OCI-LY3 (cell line): ENCODE measurements at regions not wholly inside any gene's neighbourhood (a gene's known extent, or its start where the extent isn't known, plus 50 kb on each side); places are given as distances from the start of the nearest gene placed in this dataset.
"Not testable (repeated sequence)": the region's sequence is repeated elsewhere in the genome, so short reads cannot be mapped to it uniquely, and the experiment has no call there.

ENCODE experiments used
- H2AFZ ChIP-seq: fragments of 200-600, 300-600 bp; shearing (Covaris generic); 2 replicates; pipeline ENCODE4 v1.6.0; 2014; ENCODE audit warnings: antibody characterized with exemption, low read depth, low read length
- H3K27ac ChIP-seq: fragments of 200-600, 300-600 bp; sonication (generic); 2 replicates; pipeline ENCODE4 v1.5.1; 2014; ENCODE audit warnings: mild to moderate bottlenecking, low read length, moderate library complexity, mixed read lengths
- H3K27me3 ChIP-seq: fragments of 200-600, 300-600 bp; sonication (generic); 2 replicates; pipeline ENCODE4 v1.6.1; 2014; ENCODE audit warnings: low read depth, low read length, mixed read lengths
- H3K36me3 ChIP-seq: fragments of 200-600, 300-600 bp; sonication (generic); replicated peaks from 2 replicates; pipeline ENCODE3; 2014; ENCODE audit warnings: low read depth, low read length, mixed read lengths
- H3K4me1 ChIP-seq: fragments of 300-600, 200-600 bp; sonication (generic); 2 replicates; pipeline ENCODE4 v1.6.1; 2014; ENCODE audit warnings: low read length, mixed read lengths
- H3K4me2 ChIP-seq: fragments of 200-600, 300-600 bp; sonication (generic); 2 replicates; pipeline ENCODE4 v1.6.1; 2014; ENCODE audit warnings: low read length, mixed read lengths
- H3K4me3 ChIP-seq: fragments of 300-600, 200-600 bp; sonication (generic); 2 replicates; pipeline ENCODE4 v1.5.1; 2014; ENCODE audit warnings: antibody characterized with exemption, mild to moderate bottlenecking, low read length, moderate library complexity
- H3K79me2 ChIP-seq: fragments of 300-600, 200-600 bp; shearing (Covaris generic); 2 replicates; pipeline ENCODE4 v1.6.1; 2014; ENCODE audit warnings: mild to moderate bottlenecking, low read length, mixed read lengths
- H3K9ac ChIP-seq: fragments of 300-600, 200-600 bp; shearing (Covaris generic); 2 replicates; pipeline ENCODE4 v1.6.0; 2014; ENCODE audit warnings: mild to moderate bottlenecking, low read length, moderate library complexity
- H3K9me3 ChIP-seq: fragments of 200-600, 300-600 bp; shearing (Covaris generic); 2 replicates; pipeline ENCODE4 v1.6.1; 2014; ENCODE audit warnings: low read length, mixed read lengths; ENCODE audit not compliant: insufficient read depth
- H4K20me1 ChIP-seq: fragments of 200-600, 300-600 bp; sonication (generic); 2 replicates; pipeline ENCODE4 v1.6.1; 2016; ENCODE audit warnings: low read length, mixed read lengths; ENCODE audit not compliant: insufficient read depth
- CTCF ChIP-seq: fragments of 200-600, 300-600 bp; sonication (generic); IDR thresholded peaks from 2 replicates; pipeline ENCODE4 v1.5.1; 2014; ENCODE audit warnings: antibody characterized with exemption, low read length, low read depth
- EZH2phosphoT487 ChIP-seq: fragments of 200-600 bp; shearing (Covaris generic); IDR thresholded peaks from 2 replicates; pipeline ENCODE4 v1.6.1; 2018; ENCODE audit warnings: antibody characterized with exemption, mixed run types, low read depth

GRCh38 chr3:18208091-18208490 lies 217.0 kb downstream of the SATB1 start:
- Histone ChIP-seq H3K4me1 (peaks cover 8% of the 10 kb centered on the region), H3K79me2 (no peaks in the 10 kb centered on the region), H3K9me3 (no peaks in the 10 kb centered on the region), H3K27ac (no peak overlapping the region), H2AFZ (no peak overlapping the region), H3K36me3 (no peaks in the 10 kb centered on the region), H4K20me1 (no peaks in the 10 kb centered on the region), H3K27me3 (no peaks in the 10 kb centered on the region), H3K4me2 (no peak overlapping the region), H3K9ac (no peak overlapping the region), H3K4me3 (no peak overlapping the region)
- TF ChIP-seq CTCF (no peak), EZH2phosphoT487 (no peak)

GRCh38 chr3:18207226-18207625 lies 217.9 kb downstream of the SATB1 start:
- Histone ChIP-seq H3K27ac (no peak overlapping the region), H3K9ac (no peak overlapping the region), H3K9me3 (no peaks in the 10 kb centered on the region), H3K27me3 (no peaks in the 10 kb centered on the region), H3K4me1 (peaks cover 8% of the 10 kb centered on the region), H4K20me1 (no peaks in the 10 kb centered on the region), H3K79me2 (no peaks in the 10 kb centered on the region), H3K4me2 (no peak overlapping the region), H3K36me3 (no peaks in the 10 kb centered on the region), H3K4me3 (no peak overlapping the region), H2AFZ (no peak overlapping the region)
- TF ChIP-seq EZH2phosphoT487 (no peak), CTCF (no peak)

- H3K4me2 ChIP-seq, H3K36me3 ChIP-seq, H3K79me2 ChIP-seq, H4K20me1 ChIP-seq, H3K9me3 ChIP-seq, H3K4me3 ChIP-seq, H3K9ac ChIP-seq, H2AFZ ChIP-seq, H3K27me3 ChIP-seq, H3K27ac ChIP-seq, H3K4me1 ChIP-seq: not testable (repeated sequence)
Measured at GRCh38 chr3:18205701-18206100, 219.4 kb downstream of the SATB1 start.

GRCh38 chr3:18201315-18201714 lies 223.8 kb downstream of the SATB1 start:
- Histone ChIP-seq H3K9ac (no peak overlapping the region), H3K36me3 (peaks cover 3% of the 10 kb centered on the region), H3K79me2 (no peaks in the 10 kb centered on the region), H4K20me1 (no peaks in the 10 kb centered on the region), H3K4me2 (no peak overlapping the region), H2AFZ (no peak overlapping the region), H3K4me1 (no peaks in the 10 kb centered on the region), H3K9me3 (0 out of 2 replicates have a peak, but pooled peaks cover 5% of the 10 kb centered on the region), H3K27ac (no peak overlapping the region), H3K27me3 (no peaks in the 10 kb centered on the region), H3K4me3 (no peak overlapping the region)
- no peak for TF ChIP-seq EZH2phosphoT487

GRCh38 chr3:18199757-18200156 lies 225.4 kb downstream of the SATB1 start:
- Histone ChIP-seq H3K9me3 (0 out of 2 replicates have a peak, but pooled peaks cover 5% of the 10 kb centered on the region), H3K27me3 (no peaks in the 10 kb centered on the region), H3K79me2 (no peaks in the 10 kb centered on the region), H3K9ac (no peak overlapping the region), H3K4me1 (no peaks in the 10 kb centered on the region), H3K4me2 (no peak overlapping the region), H3K27ac (no peak overlapping the region), H3K4me3 (no peak overlapping the region), H4K20me1 (no peaks in the 10 kb centered on the region), H2AFZ (no peak overlapping the region), H3K36me3 (peaks cover 3% of the 10 kb centered on the region)
- TF ChIP-seq CTCF, result no peak
- no peak for TF ChIP-seq EZH2phosphoT487
